GM23338 (cell line): ENCODE measurements at regions not wholly inside any gene's neighbourhood (a gene's known extent, or its start where the extent isn't known, plus 50 kb on each side); places are given as distances from the start of the nearest gene placed in this dataset.

Source experiments
- ATAC-seq: fragments of 200-7000 bp; cut with Tn5 transposase; 3 replicates; pipeline ENCODE4 v1.9.1; 2020
- DNase-seq: peaks from one replicate; pipeline ENCODE4 v3.0.0-alpha.2; 2015; ENCODE audit warnings: low spot score
- H2AFZ ChIP-seq: fragments of 200-600 bp; sonication (generic); 2 replicates; pipeline ENCODE4 v1.8.0; 2016; ENCODE audit warnings: antibody characterized with exemption, mild to moderate bottlenecking, moderate library complexity
- H3F3A ChIP-seq: fragments of 200-600 bp; sonication (generic); replicated peaks from 2 replicates; pipeline ENCODE4 v1.8.0; 2017; ENCODE audit warnings: antibody characterized with exemption, mixed run types, low read depth
- H3K27ac ChIP-seq: fragments of 200-600 bp; sonication (generic); 2 replicates; pipeline ENCODE4 v1.6.1; 2016; ENCODE audit warnings: low read depth
- H3K27me3 ChIP-seq: fragments of 200-600 bp; sonication (generic); 2 replicates; pipeline ENCODE4 v1.8.0; 2016; ENCODE audit warnings: mild to moderate bottlenecking, mixed run types, moderate library complexity; ENCODE audit not compliant: insufficient read depth
- H3K36me3 ChIP-seq: fragments of 200-600 bp; sonication (generic); 2 replicates; pipeline ENCODE4 v1.8.0; 2016; ENCODE audit warnings: mild to moderate bottlenecking; ENCODE audit not compliant: insufficient read depth
- H3K4me1 ChIP-seq: fragments of 200-600 bp; sonication (generic); 2 replicates; pipeline ENCODE4 v1.8.0; 2016; ENCODE audit warnings: mild to moderate bottlenecking, moderate library complexity; ENCODE audit not compliant: insufficient read depth
- H3K4me2 ChIP-seq: fragments of 200-600 bp; sonication (generic); 2 replicates; pipeline ENCODE4 v1.7.1; 2017; ENCODE audit warnings: mixed run types
- H3K4me3 ChIP-seq: fragments of 200-600 bp; sonication (generic); 2 replicates; pipeline ENCODE4 v1.6.1; 2016; ENCODE audit warnings: mixed run types
- H3K79me2 ChIP-seq: fragments of 200-600 bp; sonication (generic); replicated peaks from 2 replicates; pipeline ENCODE4 v1.8.0; 2017; ENCODE audit warnings: mild to moderate bottlenecking; ENCODE audit not compliant: insufficient read depth
- H3K9me2 ChIP-seq: fragments of 200-600 bp; sonication (generic); 2 replicates; pipeline ENCODE4 v1.8.0; 2017; ENCODE audit not compliant: insufficient read depth
- H4K20me1 ChIP-seq: fragments of 200-600 bp; sonication (generic); replicated peaks from 2 replicates; pipeline ENCODE4 v1.8.0; 2017; ENCODE audit warnings: mild to moderate bottlenecking; ENCODE audit not compliant: insufficient read depth
- H3K27ac Mint-ChIP-seq: 2 replicates; pipeline ENCODE4 v1.8.0; 2020; ENCODE audit warnings: inconsistent platforms, mild to moderate bottlenecking, moderate library complexity, mixed read lengths
- H3K27me3 Mint-ChIP-seq: 3 replicates; pipeline ENCODE4 v1.8.0; 2022; ENCODE audit warnings: low read depth, mild to moderate bottlenecking, moderate library complexity, mixed read lengths, inconsistent platforms; ENCODE audit not compliant: insufficient read depth, poor library complexity
- H3K36me3 Mint-ChIP-seq: 3 replicates; pipeline ENCODE4 v1.8.0; 2021; ENCODE audit warnings: low read depth, mild to moderate bottlenecking, inconsistent platforms, moderate library complexity, mixed read lengths
- H3K4me1 Mint-ChIP-seq: 3 replicates; pipeline ENCODE4 v1.8.0; 2020; ENCODE audit warnings: mild to moderate bottlenecking, inconsistent platforms, mixed read lengths
- H3K4me3 Mint-ChIP-seq: 3 replicates; pipeline ENCODE4 v1.8.0; 2021; ENCODE audit warnings: moderate library complexity, mild to moderate bottlenecking, inconsistent platforms, mixed read lengths
- H3K9me3 Mint-ChIP-seq: 3 replicates; pipeline ENCODE4 v1.8.0; 2020; ENCODE audit warnings: moderate library complexity, mild to moderate bottlenecking, inconsistent platforms, mixed read lengths
- CREB1 ChIP-seq: fragments of 250-450 bp; sonication (Bioruptor Pico); IDR thresholded peaks from 2 replicates; pipeline ENCODE4 v1.5.0; 2020; ENCODE audit warnings: low read depth, mild to moderate bottlenecking, moderate library complexity
- EZH2 ChIP-seq: fragments of 200-600 bp; sonication (generic); IDR thresholded peaks from one replicate; pipeline ENCODE4 v1.8.0; 2017; ENCODE audit warnings: antibody characterized with exemption, mild to moderate bottlenecking, low read depth; ENCODE audit not compliant: unreplicated experiment
- EZH2phosphoT487 ChIP-seq: fragments of 200-600 bp; sonication (generic); IDR thresholded peaks from one replicate; pipeline ENCODE4 v1.8.1; 2018; ENCODE audit warnings: antibody characterized with exemption; ENCODE audit not compliant: unreplicated experiment
- JUNB ChIP-seq: IDR thresholded peaks from one replicate; pipeline ENCODE4 v1.6.1; 2016; ENCODE audit warnings: antibody characterized with exemption; ENCODE audit not compliant: unreplicated experiment
- NANOG ChIP-seq: IDR thresholded peaks from 2 replicates; pipeline ENCODE4 v1.6.1; 2016; ENCODE audit warnings: antibody characterized with exemption, borderline replicate concordance
- POLR2AphosphoS5 ChIP-seq: IDR thresholded peaks from 2 replicates; pipeline ENCODE4 v1.6.1; 2016; ENCODE audit warnings: antibody characterized with exemption, low read depth
- STAT1 ChIP-seq: IDR thresholded peaks from one replicate; pipeline ENCODE4 v1.6.1; 2016; ENCODE audit warnings: antibody characterized with exemption; ENCODE audit not compliant: unreplicated experiment
- ZNF114 ChIP-seq: fragments of 250-450 bp; sonication (Bioruptor Pico); IDR thresholded peaks from 2 replicates; pipeline ENCODE4 v1.5.0; 2020; ENCODE audit warnings: mild to moderate bottlenecking, moderate library complexity
- ZNF331 ChIP-seq: fragments of 250-450 bp; sonication (Bioruptor Pico); IDR thresholded peaks from 2 replicates; pipeline ENCODE4 v1.5.0; 2020; ENCODE audit warnings: low read depth, mild to moderate bottlenecking, moderate library complexity
- TF ChIP-seq, protein P1 (sequence below), 2 experiments: fragments of 200-600 bp in 1 of 2; sonication (generic) in 1 of 2; conservative IDR thresholded peaks; 2 replicates each; pipeline versions ENCODE4 v1.5.1 to v1.6.1; 2016 to 2017; ENCODE audit warnings: antibody characterized with exemption in 2 of 2, low read depth in 2 of 2, mild to moderate bottlenecking in 2 of 2, moderate library complexity in 1 of 2
- TF ChIP-seq, protein P2 (sequence below): IDR thresholded peaks from one replicate; pipeline ENCODE4 v1.6.1; 2018; ENCODE audit warnings: antibody characterized with exemption; ENCODE audit not compliant: unreplicated experiment
- TF ChIP-seq, protein P3 (sequence below): fragments of 250-450 bp; sonication (Bioruptor Pico); IDR thresholded peaks from 2 replicates; pipeline ENCODE4 v1.5.0; 2020; ENCODE audit warnings: mild to moderate bottlenecking, moderate library complexity

DNA sequence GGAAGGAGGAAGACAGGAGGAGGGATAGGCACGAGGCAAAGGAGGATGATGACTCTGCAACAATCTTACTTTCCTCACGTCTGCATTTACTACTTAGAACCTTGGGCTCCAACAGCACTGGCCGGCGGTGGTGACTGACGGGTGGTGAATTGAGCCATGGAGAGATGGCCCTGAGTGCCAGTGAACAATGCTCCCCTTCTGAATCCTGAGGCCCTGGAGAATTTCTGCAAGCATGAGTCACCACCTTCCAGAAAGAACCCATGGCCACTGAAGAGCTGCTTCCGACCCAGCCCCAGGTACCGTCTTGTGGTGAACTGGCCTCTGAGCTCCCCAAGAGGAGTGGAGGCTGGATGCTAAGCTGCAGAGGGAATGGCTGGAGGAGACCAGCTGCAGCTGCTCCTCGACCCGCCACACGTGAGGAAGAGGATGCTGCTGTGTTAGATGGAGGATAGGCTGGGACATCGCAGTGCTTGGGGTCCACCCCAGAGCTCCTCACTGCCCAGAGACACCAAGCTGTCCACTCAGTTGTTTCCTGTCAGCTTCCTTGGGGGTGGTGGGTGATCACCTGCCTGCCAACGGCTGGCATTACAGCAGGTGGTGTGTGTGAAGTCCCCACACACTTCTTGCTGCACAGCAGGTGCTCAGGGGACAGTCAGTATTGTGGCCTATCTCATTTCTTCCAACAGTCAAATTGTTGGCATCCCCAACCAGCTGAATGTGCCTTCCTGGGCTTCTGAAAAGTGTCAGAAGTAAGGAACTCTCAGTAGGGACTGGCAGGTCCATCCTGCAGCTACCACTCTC, 186.5 kb upstream of the ID2 start:
- Histone ChIP-seq H3K4me1 (no peaks in the 10 kb centered on the region), H2AFZ (no peak overlapping the region), H3K4me2 (no peak overlapping the region), H3K27me3 (no peaks in the 10 kb centered on the region), H4K20me1 (no peaks in the 10 kb centered on the region), H3K9me2 (no peaks in the 10 kb centered on the region), H3K79me2 (no peaks in the 10 kb centered on the region), H3K4me3 (no peak overlapping the region), H3K27ac (no peak overlapping the region), H3F3A (no peaks in the 10 kb centered on the region), H3K36me3 (no peaks in the 10 kb centered on the region)
- Mint-ChIP-seq H3K4me1 (peaks cover 14% of the 10 kb centered on the region), H3K36me3 (no peaks in the 10 kb centered on the region), H3K9me3 (no peaks in the 10 kb centered on the region), H3K27ac (no peak overlapping the region), H3K4me3 (no peak overlapping the region), H3K27me3 (peaks cover 3% of the 10 kb centered on the region)
- DNase-seq (no peak), ATAC-seq (no peak)
- TF ChIP-seq JUNB (no peak), ZNF114 (CRISPR knock-in tag) (no peak), POLR2AphosphoS5 (no peak), EZH2phosphoT487 (no peak), CREB1 (no peak), EZH2 (no peak), ZNF331 (CRISPR knock-in tag) (no peak), STAT1 (no peak), NANOG (no peak)
- TF ChIP-seq, protein P1, sequence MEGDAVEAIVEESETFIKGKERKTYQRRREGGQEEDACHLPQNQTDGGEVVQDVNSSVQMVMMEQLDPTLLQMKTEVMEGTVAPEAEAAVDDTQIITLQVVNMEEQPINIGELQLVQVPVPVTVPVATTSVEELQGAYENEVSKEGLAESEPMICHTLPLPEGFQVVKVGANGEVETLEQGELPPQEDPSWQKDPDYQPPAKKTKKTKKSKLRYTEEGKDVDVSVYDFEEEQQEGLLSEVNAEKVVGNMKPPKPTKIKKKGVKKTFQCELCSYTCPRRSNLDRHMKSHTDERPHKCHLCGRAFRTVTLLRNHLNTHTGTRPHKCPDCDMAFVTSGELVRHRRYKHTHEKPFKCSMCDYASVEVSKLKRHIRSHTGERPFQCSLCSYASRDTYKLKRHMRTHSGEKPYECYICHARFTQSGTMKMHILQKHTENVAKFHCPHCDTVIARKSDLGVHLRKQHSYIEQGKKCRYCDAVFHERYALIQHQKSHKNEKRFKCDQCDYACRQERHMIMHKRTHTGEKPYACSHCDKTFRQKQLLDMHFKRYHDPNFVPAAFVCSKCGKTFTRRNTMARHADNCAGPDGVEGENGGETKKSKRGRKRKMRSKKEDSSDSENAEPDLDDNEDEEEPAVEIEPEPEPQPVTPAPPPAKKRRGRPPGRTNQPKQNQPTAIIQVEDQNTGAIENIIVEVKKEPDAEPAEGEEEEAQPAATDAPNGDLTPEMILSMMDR (conservative IDR thresholded peaks at IDR 0.05; ENCODE audit: low read depth in 2 of 2) = no peak
- TF ChIP-seq, protein P2, sequence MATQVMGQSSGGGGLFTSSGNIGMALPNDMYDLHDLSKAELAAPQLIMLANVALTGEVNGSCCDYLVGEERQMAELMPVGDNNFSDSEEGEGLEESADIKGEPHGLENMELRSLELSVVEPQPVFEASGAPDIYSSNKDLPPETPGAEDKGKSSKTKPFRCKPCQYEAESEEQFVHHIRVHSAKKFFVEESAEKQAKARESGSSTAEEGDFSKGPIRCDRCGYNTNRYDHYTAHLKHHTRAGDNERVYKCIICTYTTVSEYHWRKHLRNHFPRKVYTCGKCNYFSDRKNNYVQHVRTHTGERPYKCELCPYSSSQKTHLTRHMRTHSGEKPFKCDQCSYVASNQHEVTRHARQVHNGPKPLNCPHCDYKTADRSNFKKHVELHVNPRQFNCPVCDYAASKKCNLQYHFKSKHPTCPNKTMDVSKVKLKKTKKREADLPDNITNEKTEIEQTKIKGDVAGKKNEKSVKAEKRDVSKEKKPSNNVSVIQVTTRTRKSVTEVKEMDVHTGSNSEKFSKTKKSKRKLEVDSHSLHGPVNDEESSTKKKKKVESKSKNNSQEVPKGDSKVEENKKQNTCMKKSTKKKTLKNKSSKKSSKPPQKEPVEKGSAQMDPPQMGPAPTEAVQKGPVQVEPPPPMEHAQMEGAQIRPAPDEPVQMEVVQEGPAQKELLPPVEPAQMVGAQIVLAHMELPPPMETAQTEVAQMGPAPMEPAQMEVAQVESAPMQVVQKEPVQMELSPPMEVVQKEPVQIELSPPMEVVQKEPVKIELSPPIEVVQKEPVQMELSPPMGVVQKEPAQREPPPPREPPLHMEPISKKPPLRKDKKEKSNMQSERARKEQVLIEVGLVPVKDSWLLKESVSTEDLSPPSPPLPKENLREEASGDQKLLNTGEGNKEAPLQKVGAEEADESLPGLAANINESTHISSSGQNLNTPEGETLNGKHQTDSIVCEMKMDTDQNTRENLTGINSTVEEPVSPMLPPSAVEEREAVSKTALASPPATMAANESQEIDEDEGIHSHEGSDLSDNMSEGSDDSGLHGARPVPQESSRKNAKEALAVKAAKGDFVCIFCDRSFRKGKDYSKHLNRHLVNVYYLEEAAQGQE = no peak
- TF ChIP-seq, protein P3, sequence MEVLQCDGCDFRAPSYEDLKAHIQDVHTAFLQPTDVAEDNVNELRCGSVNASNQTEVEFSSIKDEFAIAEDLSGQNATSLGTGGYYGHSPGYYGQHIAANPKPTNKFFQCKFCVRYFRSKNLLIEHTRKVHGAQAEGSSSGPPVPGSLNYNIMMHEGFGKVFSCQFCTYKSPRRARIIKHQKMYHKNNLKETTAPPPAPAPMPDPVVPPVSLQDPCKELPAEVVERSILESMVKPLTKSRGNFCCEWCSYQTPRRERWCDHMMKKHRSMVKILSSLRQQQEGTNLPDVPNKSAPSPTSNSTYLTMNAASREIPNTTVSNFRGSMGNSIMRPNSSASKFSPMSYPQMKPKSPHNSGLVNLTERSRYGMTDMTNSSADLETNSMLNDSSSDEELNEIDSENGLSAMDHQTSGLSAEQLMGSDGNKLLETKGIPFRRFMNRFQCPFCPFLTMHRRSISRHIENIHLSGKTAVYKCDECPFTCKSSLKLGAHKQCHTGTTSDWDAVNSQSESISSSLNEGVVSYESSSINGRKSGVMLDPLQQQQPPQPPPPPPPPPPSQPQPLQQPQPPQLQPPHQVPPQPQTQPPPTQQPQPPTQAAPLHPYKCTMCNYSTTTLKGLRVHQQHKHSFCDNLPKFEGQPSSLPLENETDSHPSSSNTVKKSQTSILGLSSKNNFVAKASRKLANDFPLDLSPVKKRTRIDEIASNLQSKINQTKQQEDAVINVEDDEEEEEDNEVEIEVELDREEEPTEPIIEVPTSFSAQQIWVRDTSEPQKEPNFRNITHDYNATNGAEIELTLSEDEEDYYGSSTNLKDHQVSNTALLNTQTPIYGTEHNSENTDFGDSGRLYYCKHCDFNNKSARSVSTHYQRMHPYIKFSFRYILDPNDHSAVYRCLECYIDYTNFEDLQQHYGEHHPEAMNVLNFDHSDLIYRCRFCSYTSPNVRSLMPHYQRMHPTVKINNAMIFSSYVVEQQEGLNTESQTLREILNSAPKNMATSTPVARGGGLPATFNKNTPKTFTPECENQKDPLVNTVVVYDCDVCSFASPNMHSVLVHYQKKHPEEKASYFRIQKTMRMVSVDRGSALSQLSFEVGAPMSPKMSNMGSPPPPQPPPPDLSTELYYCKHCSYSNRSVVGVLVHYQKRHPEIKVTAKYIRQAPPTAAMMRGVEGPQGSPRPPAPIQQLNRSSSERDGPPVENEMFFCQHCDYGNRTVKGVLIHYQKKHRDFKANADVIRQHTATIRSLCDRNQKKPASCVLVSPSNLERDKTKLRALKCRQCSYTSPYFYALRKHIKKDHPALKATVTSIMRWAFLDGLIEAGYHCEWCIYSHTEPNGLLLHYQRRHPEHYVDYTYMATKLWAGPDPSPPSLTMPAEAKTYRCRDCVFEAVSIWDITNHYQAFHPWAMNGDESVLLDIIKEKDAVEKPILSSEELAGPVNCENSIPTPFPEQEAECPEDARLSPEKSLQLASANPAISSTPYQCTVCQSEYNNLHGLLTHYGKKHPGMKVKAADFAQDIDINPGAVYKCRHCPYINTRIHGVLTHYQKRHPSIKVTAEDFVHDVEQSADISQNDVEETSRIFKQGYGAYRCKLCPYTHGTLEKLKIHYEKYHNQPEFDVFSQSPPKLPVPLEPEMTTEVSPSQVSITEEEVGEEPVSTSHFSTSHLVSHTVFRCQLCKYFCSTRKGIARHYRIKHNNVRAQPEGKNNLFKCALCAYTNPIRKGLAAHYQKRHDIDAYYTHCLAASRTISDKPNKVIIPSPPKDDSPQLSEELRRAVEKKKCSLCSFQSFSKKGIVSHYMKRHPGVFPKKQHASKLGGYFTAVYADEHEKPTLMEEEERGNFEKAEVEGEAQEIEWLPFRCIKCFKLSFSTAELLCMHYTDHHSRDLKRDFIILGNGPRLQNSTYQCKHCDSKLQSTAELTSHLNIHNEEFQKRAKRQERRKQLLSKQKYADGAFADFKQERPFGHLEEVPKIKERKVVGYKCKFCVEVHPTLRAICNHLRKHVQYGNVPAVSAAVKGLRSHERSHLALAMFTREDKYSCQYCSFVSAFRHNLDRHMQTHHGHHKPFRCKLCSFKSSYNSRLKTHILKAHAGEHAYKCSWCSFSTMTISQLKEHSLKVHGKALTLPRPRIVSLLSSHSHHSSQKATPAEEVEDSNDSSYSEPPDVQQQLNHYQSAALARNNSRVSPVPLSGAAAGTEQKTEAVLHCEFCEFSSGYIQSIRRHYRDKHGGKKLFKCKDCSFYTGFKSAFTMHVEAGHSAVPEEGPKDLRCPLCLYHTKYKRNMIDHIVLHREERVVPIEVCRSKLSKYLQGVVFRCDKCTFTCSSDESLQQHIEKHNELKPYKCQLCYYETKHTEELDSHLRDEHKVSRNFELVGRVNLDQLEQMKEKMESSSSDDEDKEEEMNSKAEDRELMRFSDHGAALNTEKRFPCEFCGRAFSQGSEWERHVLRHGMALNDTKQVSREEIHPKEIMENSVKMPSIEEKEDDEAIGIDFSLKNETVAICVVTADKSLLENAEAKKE = no peak
